ENCODE measurements at regions not wholly inside any gene's neighbourhood (a gene's known extent, or its start where the extent isn't known, plus 50 kb on each side); places are given as distances from the start of the nearest gene placed in this dataset.

- TF ChIP-seq CTCF (IDR thresholded peaks at IDR 0.05), result no peak
- intact Hi-C loops (cut with DNase I, micrococcal nuclease), result no loop called here
- Histone ChIP-seq H3K4me1 (ENCODE audit: low read depth) (no peaks in the 10 kb centered on the region), H3K36me3 (ENCODE audit: low read depth) (no peaks in the 10 kb centered on the region), H3K4me3 (no peak overlapping the region), H3K9me3 (no peaks in the 10 kb centered on the region)
- no peak for ATAC-seq
- DNase-seq, result no peak
Observed at GRCh38 chr12:33649992-33650391, 210.4 kb upstream of the SYT10 start.

DNA sequence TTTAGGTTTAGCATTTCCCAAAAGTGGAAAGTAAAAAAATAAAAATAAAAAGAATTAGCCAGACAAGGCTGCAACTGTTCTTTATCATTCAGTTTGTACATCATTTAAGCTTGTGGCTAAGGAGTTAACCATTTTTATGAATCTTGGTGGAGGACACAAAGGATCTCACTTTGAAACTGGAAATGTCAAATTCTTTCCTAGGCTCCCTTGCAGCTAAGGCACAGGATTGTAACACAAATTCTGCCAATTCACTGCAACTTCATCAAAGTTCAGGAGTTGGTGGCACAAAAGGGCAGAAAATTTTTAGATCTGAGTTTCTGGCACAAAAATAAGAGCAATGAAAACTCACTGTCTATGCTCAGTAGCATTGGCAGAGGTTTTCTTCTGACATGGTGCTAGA is 211.2 kb upstream of the SYT10 start:
- no peak for TF ChIP-seq CTCF (IDR thresholded peaks at IDR 0.05)
- Histone ChIP-seq H3K4me3 (no peak overlapping the region), H3K36me3 (ENCODE audit: low read depth) (no peaks in the 10 kb centered on the region), H3K4me1 (ENCODE audit: low read depth) (no peaks in the 10 kb centered on the region), H3K9me3 (no peaks in the 10 kb centered on the region)
- ATAC-seq (no peak), DNase-seq (no peak)
- intact Hi-C loops (cut with DNase I, micrococcal nuclease), result no loop called here

- ATAC-seq (no peak), DNase-seq (no peak)
- intact Hi-C loops (cut with DNase I, micrococcal nuclease), result no loop called here
- no peak for TF ChIP-seq CTCF (IDR thresholded peaks at IDR 0.05)
- H3K4me3 ChIP-seq, result no peak overlapping the region
- no peaks in the 10 kb centered on the region for H3K36me3 ChIP-seq (ENCODE audit: low read depth)
- no peaks in the 10 kb centered on the region for H3K9me3 ChIP-seq
- no peaks in the 10 kb centered on the region for H3K4me1 ChIP-seq (ENCODE audit: low read depth)
Observed at GRCh38 chr12:33653362-33653761, 213.7 kb upstream of the SYT10 start.

- intact Hi-C loops (cut with DNase I, micrococcal nuclease), result no loop called here
- H3K9me3 ChIP-seq, result no peaks in the 10 kb centered on the region
- H3K4me3 ChIP-seq, result no peak overlapping the region
- no peaks in the 10 kb centered on the region for H3K4me1 ChIP-seq (ENCODE audit: low read depth)
- no peak for ATAC-seq
- no peak for DNase-seq
- no peak for TF ChIP-seq CTCF (IDR thresholded peaks at IDR 0.05)
- H3K36me3 ChIP-seq (ENCODE audit: low read depth), result no peaks in the 10 kb centered on the region
Observed at GRCh38 chr12:33654313-33654712, 214.7 kb upstream of the SYT10 start.

- no peak for ATAC-seq
- intact Hi-C loops (cut with DNase I, micrococcal nuclease), result no loop called here
Observed at GRCh38 chr12:33663000-33663654, 223.5 kb upstream of the SYT10 start.

More at GRCh38 chr12:33663000-33663654, 223.5 kb upstream of the SYT10 start:
- Histone ChIP-seq H3K9me3 (no peaks in the 10 kb centered on the region), H3K4me1 (ENCODE audit: low read depth) (no peaks in the 10 kb centered on the region), H3K4me3 (no peak overlapping the region), H3K36me3 (ENCODE audit: low read depth) (no peaks in the 10 kb centered on the region)
- no peak for DNase-seq
- TF ChIP-seq CTCF (IDR thresholded peaks at IDR 0.05), result no peak

Data from mucosa of descending colon (tissue), 3 donors.